Ovary (tissue), 3 donors: ENCODE measurements at regions not wholly inside any gene's neighbourhood (a gene's known extent, or its start where the extent isn't known, plus 50 kb on each side); places are given as distances from the start of the nearest gene placed in this dataset.
"Not testable (repeated sequence)": the region's sequence is repeated elsewhere in the genome, so short reads cannot be mapped to it uniquely, and the experiment has no call there.

Source experiments
- CTCF ChIP-seq, 3 donors: fragments of 450-650 bp in 2 of 3; fragments of 200-600 bp in 1 of 3; IDR thresholded peaks; one replicate each; pipeline versions ENCODE4 v1.5.1 to v1.8.0; 2016 to 2022; ENCODE audit warnings: antibody characterized with exemption in 3 of 3, mild to moderate bottlenecking in 1 of 3
- POLR2A ChIP-seq: fragments of 450-650 bp; IDR thresholded peaks from one replicate; pipeline ENCODE4 v1.6.1; 2017; ENCODE audit warnings: antibody characterized with exemption, mild to moderate bottlenecking, moderate library complexity
- donor health status: DM: no; HTN: no; CAD: no.

DNA sequence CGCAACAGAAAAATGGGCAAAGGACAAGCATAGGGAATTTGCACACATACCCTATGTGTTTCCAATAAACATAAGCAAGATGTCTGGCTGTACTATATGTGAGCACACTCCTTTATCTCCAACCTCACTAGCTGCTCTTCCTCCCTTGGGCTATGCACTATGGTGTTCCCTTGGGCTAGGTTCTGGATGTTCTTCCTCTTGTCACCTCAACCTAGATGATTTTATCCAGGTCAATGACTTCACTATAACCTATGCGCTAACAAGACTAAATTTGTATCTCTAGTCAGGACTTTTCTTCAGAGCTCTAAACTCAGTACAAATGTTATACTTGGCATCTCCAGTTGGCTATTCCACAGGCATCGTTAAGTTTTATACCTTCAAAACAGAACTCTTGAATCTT is 66.0 kb downstream of the B4GALT7 start:
- TF ChIP-seq POLR2A; CTCF (IDR thresholded peaks at IDR 0.05): not testable (repeated sequence)
